ENCODE measurements at regions not wholly inside any gene's neighbourhood (a gene's known extent, or its start where the extent isn't known, plus 50 kb on each side); places are given as distances from the start of the nearest gene placed in this dataset.

- TF ChIP-seq POLR2AphosphoS5 (IDR thresholded peaks at IDR 0.05; ENCODE audit: low read depth, low read length) (no peak), TAF1 (IDR thresholded peaks at IDR 0.05; ENCODE audit: borderline replicate concordance, insufficient read depth, low read length) (no peak), SIN3A (IDR thresholded peaks at IDR 0.05; ENCODE audit: borderline replicate concordance, insufficient read depth, low read length) (no peak), FOXP2 (optimal IDR thresholded peaks at IDR 0.05; ENCODE audit: borderline replicate concordance, extremely low read depth, extremely low read length, insufficient read depth) (no peak)
- TF ChIP-seq, protein P1, sequence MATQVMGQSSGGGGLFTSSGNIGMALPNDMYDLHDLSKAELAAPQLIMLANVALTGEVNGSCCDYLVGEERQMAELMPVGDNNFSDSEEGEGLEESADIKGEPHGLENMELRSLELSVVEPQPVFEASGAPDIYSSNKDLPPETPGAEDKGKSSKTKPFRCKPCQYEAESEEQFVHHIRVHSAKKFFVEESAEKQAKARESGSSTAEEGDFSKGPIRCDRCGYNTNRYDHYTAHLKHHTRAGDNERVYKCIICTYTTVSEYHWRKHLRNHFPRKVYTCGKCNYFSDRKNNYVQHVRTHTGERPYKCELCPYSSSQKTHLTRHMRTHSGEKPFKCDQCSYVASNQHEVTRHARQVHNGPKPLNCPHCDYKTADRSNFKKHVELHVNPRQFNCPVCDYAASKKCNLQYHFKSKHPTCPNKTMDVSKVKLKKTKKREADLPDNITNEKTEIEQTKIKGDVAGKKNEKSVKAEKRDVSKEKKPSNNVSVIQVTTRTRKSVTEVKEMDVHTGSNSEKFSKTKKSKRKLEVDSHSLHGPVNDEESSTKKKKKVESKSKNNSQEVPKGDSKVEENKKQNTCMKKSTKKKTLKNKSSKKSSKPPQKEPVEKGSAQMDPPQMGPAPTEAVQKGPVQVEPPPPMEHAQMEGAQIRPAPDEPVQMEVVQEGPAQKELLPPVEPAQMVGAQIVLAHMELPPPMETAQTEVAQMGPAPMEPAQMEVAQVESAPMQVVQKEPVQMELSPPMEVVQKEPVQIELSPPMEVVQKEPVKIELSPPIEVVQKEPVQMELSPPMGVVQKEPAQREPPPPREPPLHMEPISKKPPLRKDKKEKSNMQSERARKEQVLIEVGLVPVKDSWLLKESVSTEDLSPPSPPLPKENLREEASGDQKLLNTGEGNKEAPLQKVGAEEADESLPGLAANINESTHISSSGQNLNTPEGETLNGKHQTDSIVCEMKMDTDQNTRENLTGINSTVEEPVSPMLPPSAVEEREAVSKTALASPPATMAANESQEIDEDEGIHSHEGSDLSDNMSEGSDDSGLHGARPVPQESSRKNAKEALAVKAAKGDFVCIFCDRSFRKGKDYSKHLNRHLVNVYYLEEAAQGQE (IDR thresholded peaks at IDR 0.05; ENCODE audit: insufficient read depth in 1 of 2, low read depth in 2 of 2, low read length in 2 of 2): no peak
Measured at GRCh38 chr3:59570806-59571205, 521.0 kb upstream of the CFAP20DC start.

GRCh38 chr3:59567661-59568060, 517.8 kb upstream of the CFAP20DC start:
- no peak for TF ChIP-seq POLR2AphosphoS5 (IDR thresholded peaks at IDR 0.05; ENCODE audit: low read depth, low read length)

DNA sequence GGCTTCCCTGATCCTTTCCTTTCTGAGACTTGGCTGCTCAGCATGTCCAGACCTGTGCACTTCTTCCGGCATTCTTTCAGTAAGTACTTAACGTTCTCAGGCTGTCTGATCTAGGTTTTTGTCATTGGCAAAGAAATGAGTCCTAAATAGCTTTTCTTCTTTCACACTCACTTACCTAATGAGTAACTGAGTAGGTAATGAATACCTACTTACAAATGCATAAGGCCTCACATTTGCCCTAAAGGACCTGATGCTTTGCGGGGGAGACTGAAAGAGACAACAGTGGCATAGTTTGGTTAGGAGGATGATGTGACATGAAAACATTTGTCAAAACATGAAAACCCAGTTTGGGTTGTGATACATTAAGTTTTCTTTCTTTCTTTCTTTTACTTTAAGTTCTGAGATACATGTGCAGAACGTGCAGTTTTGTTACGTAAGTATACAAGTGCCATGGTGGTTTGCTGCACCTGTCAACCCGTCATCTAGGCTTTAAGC, 516.7 kb upstream of the CFAP20DC start:
- no peak for TF ChIP-seq POLR2AphosphoS5 (IDR thresholded peaks at IDR 0.05; ENCODE audit: low read depth, low read length)
- TF ChIP-seq, protein P1 (IDR thresholded peaks at IDR 0.05; ENCODE audit: insufficient read depth in 1 of 2, low read depth in 2 of 2, low read length in 2 of 2): no peak
- TF ChIP-seq FOXP2 (optimal IDR thresholded peaks at IDR 0.05; ENCODE audit: borderline replicate concordance, extremely low read depth, extremely low read length, insufficient read depth): no peak
- TF ChIP-seq SIN3A (IDR thresholded peaks at IDR 0.05; ENCODE audit: borderline replicate concordance, insufficient read depth, low read length): no peak
- TF ChIP-seq TAF1 (IDR thresholded peaks at IDR 0.05; ENCODE audit: borderline replicate concordance, insufficient read depth, low read length): no peak

- TF ChIP-seq FOXP2 (optimal IDR thresholded peaks at IDR 0.05; ENCODE audit: borderline replicate concordance, extremely low read depth, extremely low read length, insufficient read depth) (no peak), POLR2AphosphoS5 (IDR thresholded peaks at IDR 0.05; ENCODE audit: low read depth, low read length) (no peak), SIN3A (IDR thresholded peaks at IDR 0.05; ENCODE audit: borderline replicate concordance, insufficient read depth, low read length) (no peak)
Measured at GRCh38 chr3:59565125-59565524, 515.3 kb upstream of the CFAP20DC start.

DNA sequence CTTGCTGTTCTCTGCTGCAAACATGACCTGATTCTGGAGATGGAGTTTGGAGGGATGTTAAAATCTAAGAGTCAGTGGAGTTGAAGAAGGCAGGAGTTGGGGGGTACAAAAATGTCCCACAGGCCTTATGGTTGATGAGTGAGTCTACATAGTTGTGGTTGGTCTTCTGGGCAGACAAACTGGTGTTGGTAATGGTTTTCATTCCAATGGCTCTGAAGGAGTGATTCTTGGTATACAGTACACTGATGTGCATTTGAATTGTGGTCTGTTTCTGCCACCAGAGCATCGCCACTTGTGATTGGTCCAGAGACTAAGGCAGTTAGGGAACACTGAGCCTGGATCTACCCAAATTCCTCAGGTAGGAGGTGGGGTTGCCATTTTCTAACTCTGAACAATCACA, 514.1 kb upstream of the CFAP20DC start:
- no peak for TF ChIP-seq POLR2AphosphoS5 (IDR thresholded peaks at IDR 0.05; ENCODE audit: low read depth, low read length)

DNA sequence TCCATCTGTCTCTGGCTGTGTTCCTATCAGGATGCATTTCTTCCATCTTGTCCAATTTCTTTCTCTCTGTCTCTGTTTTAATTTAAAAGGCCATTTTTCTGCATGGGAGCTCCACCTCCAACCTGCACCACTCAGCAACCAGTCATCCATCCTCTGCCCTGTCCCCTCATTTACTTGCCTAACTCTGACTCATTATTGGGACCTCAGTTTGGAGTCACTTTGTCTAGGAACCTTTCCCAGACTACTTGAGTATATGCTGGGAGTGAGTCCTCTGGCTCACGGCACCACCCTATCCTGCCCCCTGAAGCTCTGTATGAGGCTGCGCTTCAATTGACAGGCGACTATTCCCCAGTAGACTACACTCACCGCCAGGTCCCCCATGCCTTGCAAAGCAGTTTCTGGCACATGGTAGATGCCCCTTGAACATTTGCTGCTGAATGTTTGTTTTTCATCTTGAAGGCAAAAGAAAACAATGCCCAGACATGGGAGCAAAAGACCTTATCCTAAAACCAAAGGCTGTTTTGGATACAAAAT, 513.3 kb upstream of the CFAP20DC start:
- TF ChIP-seq FOXP2 (optimal IDR thresholded peaks at IDR 0.05; ENCODE audit: borderline replicate concordance, extremely low read depth, extremely low read length, insufficient read depth): no peak
- TF ChIP-seq, protein P1 (IDR thresholded peaks at IDR 0.05; ENCODE audit: insufficient read depth in 1 of 2, low read depth in 2 of 2, low read length in 2 of 2): no peak
- TF ChIP-seq SIN3A (IDR thresholded peaks at IDR 0.05; ENCODE audit: borderline replicate concordance, insufficient read depth, low read length): no peak
- TF ChIP-seq POLR2AphosphoS5 (IDR thresholded peaks at IDR 0.05; ENCODE audit: low read depth, low read length): no peak
- no peak for TF ChIP-seq TAF1 (IDR thresholded peaks at IDR 0.05; ENCODE audit: borderline replicate concordance, insufficient read depth, low read length)
